Central memory CD8-positive, alpha-beta T cell (primary cell): ENCODE measurements at regions not wholly inside any gene's neighbourhood (a gene's known extent, or its start where the extent isn't known, plus 50 kb on each side); places are given as distances from the start of the nearest gene placed in this dataset.
"Not testable (repeated sequence)": the region's sequence is repeated elsewhere in the genome, so short reads cannot be mapped to it uniquely, and the experiment has no call there.

Source experiments
- ATAC-seq: fragments of 150-1000 bp; cut with Tn5 transposase; replicated peaks from 2 replicates; pipeline ENCODE4 v1.10.0; 2022; ENCODE audit warnings: mild to moderate bottlenecking, moderate FRiP score, moderate number of reproducible peaks; ENCODE audit not compliant: poor library complexity, severe bottlenecking; ENCODE audit errors: extremely low read depth
- DNase-seq, 2 donors: peaks; one replicate each; pipeline ENCODE4 v3.0.0; 2021; ENCODE audit warnings: low spot score in 2 of 2
- H3K27ac Mint-ChIP-seq: one replicate; pipeline ENCODE4 v1.8.0; 2022; ENCODE audit warnings: low read depth, mild to moderate bottlenecking, moderate library complexity, mixed read lengths
- H3K27me3 Mint-ChIP-seq: one replicate; pipeline ENCODE4 v1.8.0; 2022; ENCODE audit warnings: mixed read lengths
- H3K36me3 Mint-ChIP-seq: one replicate; pipeline ENCODE4 v1.8.0; 2022; ENCODE audit warnings: mild to moderate bottlenecking, moderate library complexity, mixed read lengths; ENCODE audit not compliant: insufficient read depth
- H3K4me1 Mint-ChIP-seq: one replicate; pipeline ENCODE4 v1.8.0; 2022; ENCODE audit warnings: mixed read lengths
- H3K4me3 Mint-ChIP-seq: one replicate; pipeline ENCODE4 v1.8.0; 2022; ENCODE audit warnings: mild to moderate bottlenecking, moderate library complexity, mixed read lengths
- H3K9me3 Mint-ChIP-seq: one replicate; pipeline ENCODE4 v1.8.0; 2022; ENCODE audit warnings: mixed read lengths

- no peak overlapping the region for H3K27ac Mint-ChIP-seq
Observed at GRCh38 chr16:63135069-63135468, 1098.8 kb upstream of the CDH8 start.

GRCh38 chr16:63131503-63131902 is 1095.3 kb upstream of the CDH8 start:
- Mint-ChIP-seq H3K9me3 (peaks cover 17% of the 10 kb centered on the region), H3K27me3 (no peaks in the 10 kb centered on the region), H3K36me3 (no peaks in the 10 kb centered on the region), H3K27ac (no peak overlapping the region), H3K4me3 (no peak overlapping the region), H3K4me1 (no peaks in the 10 kb centered on the region)
- DNase-seq, result no peak
- no peak for ATAC-seq

More at GRCh38 chr16:63135069-63135468, 1098.8 kb upstream of the CDH8 start:
- Mint-ChIP-seq H3K4me1 (no peaks in the 10 kb centered on the region), H3K4me3 (no peak overlapping the region), H3K36me3 (no peaks in the 10 kb centered on the region), H3K27me3 (no peaks in the 10 kb centered on the region), H3K9me3 (peaks cover 15% of the 10 kb centered on the region)
- ATAC-seq (no peak), DNase-seq (no peak)

- Mint-ChIP-seq H3K27ac (no peak overlapping the region), H3K4me1 (no peaks in the 10 kb centered on the region), H3K4me3 (no peak overlapping the region), H3K36me3 (no peaks in the 10 kb centered on the region), H3K27me3 (no peaks in the 10 kb centered on the region), H3K9me3 (peaks cover 21% of the 10 kb centered on the region)
- ATAC-seq (no peak), DNase-seq (no peak)
Observed at GRCh38 chr16:63130942-63131341, 1094.7 kb upstream of the CDH8 start.

GRCh38 chr16:63129411-63130125 is 1093.3 kb upstream of the CDH8 start:
- Mint-ChIP-seq H3K4me1 (no peaks in the 10 kb centered on the region), H3K27ac (no peak overlapping the region), H3K36me3 (no peaks in the 10 kb centered on the region), H3K4me3 (no peak overlapping the region), H3K9me3 (peaks cover 16% of the 10 kb centered on the region), H3K27me3 (no peaks in the 10 kb centered on the region)
- ATAC-seq (peak; percentile 24), DNase-seq (no peak)

GRCh38 chr16:63119905-63120304 is 1083.7 kb upstream of the CDH8 start:
- not testable (repeated sequence) for H3K4me1 Mint-ChIP-seq, H3K27ac Mint-ChIP-seq, DNase-seq, H3K4me3 Mint-ChIP-seq, ATAC-seq, H3K27me3 Mint-ChIP-seq, H3K36me3 Mint-ChIP-seq
- peaks cover 20% of the 10 kb centered on the region for H3K9me3 Mint-ChIP-seq

GRCh38 chr16:63100082-63100481 is 1063.8 kb upstream of the CDH8 start:
- H3K36me3 Mint-ChIP-seq, result no peaks in the 10 kb centered on the region
- no peaks in the 10 kb centered on the region for H3K4me1 Mint-ChIP-seq
- peaks cover 22% of the 10 kb centered on the region for H3K9me3 Mint-ChIP-seq
- DNase-seq (no peak), ATAC-seq (no peak)
- H3K27ac Mint-ChIP-seq, result no peak overlapping the region
- H3K4me3 Mint-ChIP-seq, result no peak overlapping the region
- no peaks in the 10 kb centered on the region for H3K27me3 Mint-ChIP-seq

GRCh38 chr16:63096857-63097256 is 1060.6 kb upstream of the CDH8 start:
- H3K4me1 Mint-ChIP-seq, result no peaks in the 10 kb centered on the region
- no peak overlapping the region for H3K27ac Mint-ChIP-seq
- ATAC-seq (no peak), DNase-seq (no peak)
- no peaks in the 10 kb centered on the region for H3K27me3 Mint-ChIP-seq
- no peak overlapping the region for H3K4me3 Mint-ChIP-seq
- H3K9me3 Mint-ChIP-seq, result peaks cover 15% of the 10 kb centered on the region
- no peaks in the 10 kb centered on the region for H3K36me3 Mint-ChIP-seq

GRCh38 chr16:63092736-63093135 is 1056.5 kb upstream of the CDH8 start:
- Mint-ChIP-seq H3K36me3 (no peaks in the 10 kb centered on the region), H3K4me1 (no peaks in the 10 kb centered on the region), H3K9me3 (peaks cover 15% of the 10 kb centered on the region), H3K27ac (no peak overlapping the region), H3K4me3 (no peak overlapping the region), H3K27me3 (no peaks in the 10 kb centered on the region)
- ATAC-seq (no peak), DNase-seq (no peak)

- H3K9me3 Mint-ChIP-seq, result peaks cover 36% of the 10 kb centered on the region
- no peaks in the 10 kb centered on the region for H3K36me3 Mint-ChIP-seq
- H3K4me3 Mint-ChIP-seq, result no peak overlapping the region
- ATAC-seq, result no peak
- no peak overlapping the region for H3K27ac Mint-ChIP-seq
- DNase-seq, result no peak
- H3K4me1 Mint-ChIP-seq, result no peaks in the 10 kb centered on the region
- H3K27me3 Mint-ChIP-seq, result no peaks in the 10 kb centered on the region
Observed at GRCh38 chr16:63082101-63082500, 1045.9 kb upstream of the CDH8 start.

GRCh38 chr16:63080746-63081145 is 1044.5 kb upstream of the CDH8 start:
- DNase-seq, result no peak
- Mint-ChIP-seq H3K9me3 (peaks cover 36% of the 10 kb centered on the region), H3K36me3 (no peaks in the 10 kb centered on the region), H3K4me3 (no peak overlapping the region), H3K27ac (no peak overlapping the region), H3K27me3 (no peaks in the 10 kb centered on the region), H3K4me1 (no peaks in the 10 kb centered on the region)
- no peak for ATAC-seq

GRCh38 chr16:63069047-63069446 is 1032.8 kb upstream of the CDH8 start:
- Mint-ChIP-seq H3K27ac (no peak overlapping the region), H3K4me3 (no peak overlapping the region), H3K36me3 (no peaks in the 10 kb centered on the region), H3K9me3 (peaks cover 27% of the 10 kb centered on the region), H3K27me3 (no peaks in the 10 kb centered on the region), H3K4me1 (no peaks in the 10 kb centered on the region)
- ATAC-seq (no peak), DNase-seq (no peak)

- Mint-ChIP-seq H3K27ac (no peak overlapping the region), H3K4me1 (no peaks in the 10 kb centered on the region), H3K27me3 (no peaks in the 10 kb centered on the region), H3K4me3 (no peak overlapping the region), H3K36me3 (no peaks in the 10 kb centered on the region), H3K9me3 (peaks cover 26% of the 10 kb centered on the region)
- DNase-seq, result no peak
- no peak for ATAC-seq
Observed at GRCh38 chr16:63067141-63067540, 1030.9 kb upstream of the CDH8 start.

GRCh38 chr16:63066552-63066951 is 1030.3 kb upstream of the CDH8 start:
- no peaks in the 10 kb centered on the region for H3K27me3 Mint-ChIP-seq
- no peak overlapping the region for H3K27ac Mint-ChIP-seq
- DNase-seq (no peak), ATAC-seq (no peak)
- H3K4me1 Mint-ChIP-seq, result no peaks in the 10 kb centered on the region
- no peak overlapping the region for H3K4me3 Mint-ChIP-seq
- H3K9me3 Mint-ChIP-seq, result peaks cover 25% of the 10 kb centered on the region
- H3K36me3 Mint-ChIP-seq, result no peaks in the 10 kb centered on the region
